ENCODE measurements at regions not wholly inside any gene's neighbourhood (a gene's known extent, or its start where the extent isn't known, plus 50 kb on each side); places are given as distances from the start of the nearest gene placed in this dataset.

GRCh38 chr11:130588471-130588870, 140.0 kb downstream of the ADAMTS15 start:
- no peak for DNase-seq

GRCh38 chr11:130592056-130592455, 143.6 kb downstream of the ADAMTS15 start:
- no peak for DNase-seq

- DNase-seq: no peak
These were observed 144.6 kb downstream of the ADAMTS15 start for GRCh38 chr11:130593064-130593463.

- no peak for DNase-seq
These were observed 150.0 kb downstream of the ADAMTS15 start for GRCh38 chr11:130598433-130598832.

DNA sequence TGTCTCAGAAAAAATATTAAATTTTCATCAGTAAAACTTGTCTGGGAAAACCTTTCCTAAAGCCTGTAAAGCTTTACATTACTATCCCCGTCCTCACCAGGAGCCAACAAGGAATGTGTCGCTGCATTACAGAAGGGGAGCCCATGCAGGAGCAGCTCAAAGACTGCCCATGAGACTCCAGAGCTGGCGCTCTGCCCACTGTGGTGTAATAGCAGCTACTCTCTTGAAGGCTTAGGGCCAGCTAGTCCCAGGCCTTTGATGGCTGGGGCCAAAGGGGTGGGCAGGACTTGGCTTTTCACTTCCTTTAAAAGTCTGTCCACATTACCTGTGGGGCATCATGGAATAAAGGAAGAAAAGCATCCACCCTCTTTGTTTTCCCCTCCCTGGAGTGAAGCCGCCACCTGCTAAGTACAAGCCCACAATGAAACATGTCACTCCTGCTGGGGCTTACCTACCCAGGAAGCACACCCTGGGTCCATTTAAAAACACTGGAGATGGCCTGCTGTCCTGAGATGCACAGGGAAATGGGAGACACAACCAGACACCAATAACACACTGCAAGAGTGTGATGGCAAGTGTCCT, 150.7 kb downstream of the ADAMTS15 start:
- DNase-seq: no peak

DNA sequence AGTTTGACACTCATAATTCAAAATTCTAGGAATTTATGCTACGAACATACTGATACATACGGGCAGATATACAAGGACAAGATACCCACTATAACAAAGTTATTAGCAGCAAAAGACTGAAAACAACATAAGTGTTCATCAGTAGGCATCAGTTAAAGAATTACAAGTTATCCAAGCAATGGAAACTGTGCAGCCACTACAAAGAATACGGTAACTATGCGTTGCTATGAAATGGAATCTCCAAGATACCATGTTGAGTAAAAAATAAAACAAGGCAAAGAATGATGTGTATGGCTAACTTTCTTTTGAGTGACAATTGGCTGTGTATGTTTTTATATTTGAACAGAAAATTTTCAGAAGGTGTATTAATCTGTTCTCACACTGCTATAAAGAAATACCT, 151.7 kb downstream of the ADAMTS15 start:
- DNase-seq: no peak

GRCh38 chr11:130600616-130601015, 152.2 kb downstream of the ADAMTS15 start:
- DNase-seq: no peak

DNA sequence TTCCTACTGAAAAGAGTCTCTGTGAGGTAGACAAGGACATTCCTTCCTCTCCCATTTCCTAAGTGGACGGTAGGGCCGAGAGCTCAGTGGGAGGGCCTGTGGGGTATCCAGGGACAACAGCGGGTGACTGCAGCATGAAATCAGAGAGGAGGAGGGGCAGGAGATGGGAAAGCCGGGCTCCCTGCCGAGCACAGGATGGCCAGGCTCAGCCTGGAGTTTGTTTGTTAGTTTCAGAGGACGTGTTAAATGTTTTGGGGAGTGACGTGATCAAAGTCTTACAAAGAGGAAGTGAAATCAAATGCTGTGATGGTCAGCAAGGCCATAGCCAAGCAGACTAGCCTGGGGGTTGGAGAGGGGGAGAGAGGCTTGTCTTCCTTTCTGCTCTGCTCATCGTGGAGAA, 152.7 kb downstream of the ADAMTS15 start:
- no peak for DNase-seq

DNA sequence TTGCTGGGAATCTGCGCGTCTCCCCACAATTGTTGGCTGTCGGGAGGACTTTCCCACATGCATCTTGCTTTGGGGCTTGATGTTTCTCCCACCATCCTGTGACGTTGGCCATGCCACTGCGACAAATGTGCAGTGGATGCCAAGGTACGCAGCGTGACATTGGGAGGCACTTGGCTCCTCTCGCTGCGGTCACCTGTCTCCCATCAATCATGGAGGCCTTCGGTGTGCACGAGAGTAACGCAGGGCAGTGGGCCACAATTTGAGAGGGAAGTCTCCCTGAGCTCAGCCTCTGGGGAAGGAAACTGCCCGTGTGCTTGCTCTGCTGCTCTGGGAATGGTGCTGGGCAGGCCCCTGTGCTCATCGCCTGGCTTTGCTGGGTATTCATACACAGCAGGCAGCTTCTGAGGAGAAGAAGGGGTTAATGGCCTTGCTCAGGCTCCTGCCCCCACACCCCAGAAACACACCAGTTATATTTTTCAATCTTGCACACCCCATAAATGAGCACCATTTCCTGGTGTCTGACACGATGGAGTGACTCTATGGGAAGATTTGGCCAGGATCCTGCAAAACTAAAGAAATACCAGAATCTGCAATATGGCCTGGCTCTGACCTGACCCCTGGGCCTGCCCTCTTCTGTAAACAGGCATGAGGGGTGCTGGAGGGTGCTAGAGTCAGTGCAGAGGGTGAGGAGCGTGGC, 153.5 kb downstream of the ADAMTS15 start:
- no peak for DNase-seq

DNA sequence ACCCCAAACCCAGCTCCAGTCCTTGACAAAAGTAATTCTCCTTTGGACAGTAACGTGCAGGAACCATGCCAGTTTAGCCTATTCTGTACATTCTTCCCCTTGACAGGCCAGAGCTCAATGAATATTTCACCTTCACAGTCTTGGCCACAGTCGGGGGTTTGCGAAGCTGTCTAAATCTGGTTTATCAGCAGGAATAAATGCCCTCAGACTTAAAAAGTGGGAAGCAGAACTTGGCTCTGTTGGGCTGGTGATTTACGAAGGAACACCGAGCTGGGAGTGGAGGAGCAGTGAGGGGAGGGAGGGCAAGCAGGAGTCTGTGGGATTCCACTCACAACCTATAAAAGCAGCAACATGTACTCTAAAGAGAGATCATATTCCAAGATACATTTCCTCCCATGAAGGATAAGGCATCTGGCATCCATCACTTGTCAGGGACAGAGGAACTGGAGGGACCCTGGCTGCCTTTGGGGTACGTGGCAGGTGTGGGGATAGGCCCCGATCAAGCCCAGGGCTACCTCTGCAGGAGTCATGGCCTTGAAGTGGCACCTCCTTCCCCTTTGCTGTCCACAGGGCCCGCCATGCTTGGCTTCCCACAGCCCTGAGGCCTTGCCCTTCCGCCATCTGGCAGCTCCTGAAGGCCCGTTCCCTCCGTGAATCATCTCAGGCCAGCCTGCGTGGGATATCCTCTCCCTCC, 154.3 kb downstream of the ADAMTS15 start:
- no peak for DNase-seq

GRCh38 chr11:130603335-130603906, 155.0 kb downstream of the ADAMTS15 start:
- no peak for DNase-seq

- DNase-seq: no peak
These were observed 156.2 kb downstream of the ADAMTS15 start for GRCh38 chr11:130604606-130605005.

- no peak for DNase-seq
These were observed 157.7 kb downstream of the ADAMTS15 start for GRCh38 chr11:130606178-130606577.

DNA sequence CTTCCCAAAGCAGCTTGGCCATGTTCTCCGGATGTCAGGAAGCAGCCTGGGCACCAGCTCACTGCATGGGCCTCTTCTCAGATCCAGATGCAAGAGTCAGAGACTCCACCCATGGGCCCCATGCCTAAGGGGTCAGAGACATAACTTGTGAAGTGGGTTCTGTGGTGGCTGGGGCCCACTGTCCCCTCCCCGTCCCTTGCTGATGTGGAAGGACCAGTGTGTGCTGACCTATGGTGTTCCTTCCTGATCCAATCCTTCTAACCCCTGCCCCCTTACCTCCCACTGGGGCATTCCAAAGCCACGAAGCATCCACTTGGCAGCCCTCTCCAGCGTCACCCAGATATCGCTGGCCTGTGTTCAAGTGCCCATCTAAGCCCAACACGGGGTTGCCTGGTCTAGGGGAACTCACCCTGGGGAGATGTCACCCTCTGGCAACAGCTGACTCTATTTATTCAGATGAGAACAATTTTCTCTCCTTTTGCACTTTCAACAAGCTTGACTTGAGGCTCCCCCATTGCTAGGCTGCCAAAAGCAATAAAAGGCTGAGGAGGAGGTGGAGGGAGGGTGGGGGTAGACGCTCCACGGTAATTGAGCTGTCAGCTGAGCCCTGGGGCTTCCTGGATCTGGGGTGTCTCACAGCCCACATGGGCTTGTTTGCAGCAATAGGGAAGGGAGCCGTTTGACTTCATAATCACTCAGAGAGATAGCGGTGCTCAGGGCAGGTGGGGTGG, 158.5 kb downstream of the ADAMTS15 start:
- no peak for DNase-seq

DNA sequence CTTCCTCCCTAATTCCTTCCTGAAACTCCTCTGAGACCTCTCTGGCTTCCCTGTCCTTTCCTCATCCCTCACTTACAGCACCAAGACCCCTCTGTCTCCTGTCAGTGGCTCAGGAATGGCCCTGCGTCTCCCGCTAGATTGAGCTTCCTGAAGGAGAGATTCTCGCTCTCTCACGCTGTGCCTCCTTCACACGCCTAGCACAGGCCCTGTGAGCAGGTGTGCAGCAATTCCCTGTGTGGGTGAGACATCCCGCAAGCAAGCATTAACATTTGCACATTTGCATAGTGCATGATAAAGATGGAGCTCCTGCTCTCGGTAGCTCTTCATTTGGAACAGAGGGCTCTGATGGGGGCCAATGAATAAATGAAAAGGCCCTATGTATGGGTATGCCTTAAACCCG, 159.8 kb downstream of the ADAMTS15 start:
- DNase-seq: no peak

DNA sequence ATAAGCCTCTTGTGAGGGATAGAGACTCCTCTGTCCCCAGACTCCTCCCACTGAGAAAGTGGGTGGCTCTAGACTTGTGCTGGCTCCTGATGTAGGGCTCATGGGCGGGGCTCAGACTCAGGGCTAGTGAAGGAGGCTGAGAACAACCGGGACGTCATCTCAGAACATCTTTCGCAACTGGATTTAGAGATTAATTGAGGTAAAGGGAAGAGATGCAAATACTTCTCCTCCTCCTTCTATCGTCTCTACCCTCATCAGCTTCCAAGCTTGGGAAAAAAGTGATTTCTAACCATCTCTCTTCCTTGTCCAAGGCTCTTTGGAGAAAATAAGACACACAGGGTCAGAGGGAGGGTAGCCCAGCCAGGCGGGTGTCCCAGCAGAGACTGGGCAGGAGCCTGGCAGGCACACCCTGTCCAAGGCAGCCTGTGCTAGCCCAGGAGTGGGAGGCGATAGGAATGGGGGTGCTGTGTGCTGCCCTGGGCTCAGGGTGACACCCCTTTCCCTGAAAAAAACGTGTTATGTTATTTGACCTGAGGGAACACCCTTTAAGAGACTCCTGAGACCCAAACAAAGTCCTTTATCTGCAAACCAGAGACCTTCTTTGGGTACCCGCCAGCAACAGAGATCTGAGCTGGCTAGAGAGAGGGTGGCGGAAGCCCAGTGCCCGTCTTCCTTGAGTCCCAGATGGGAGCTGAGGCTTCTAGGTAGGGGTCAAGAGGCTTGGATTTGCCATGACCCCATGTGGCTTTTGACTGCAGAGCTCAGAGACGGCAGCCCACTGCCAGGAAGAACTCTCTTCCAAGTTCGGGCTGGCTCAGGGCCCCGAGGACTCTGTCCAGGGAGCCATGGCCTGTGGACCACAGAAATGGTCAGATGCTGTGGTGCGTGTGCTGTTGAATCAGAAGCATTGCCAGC, 160.9 kb downstream of the ADAMTS15 start:
- no peak for DNase-seq

DNA sequence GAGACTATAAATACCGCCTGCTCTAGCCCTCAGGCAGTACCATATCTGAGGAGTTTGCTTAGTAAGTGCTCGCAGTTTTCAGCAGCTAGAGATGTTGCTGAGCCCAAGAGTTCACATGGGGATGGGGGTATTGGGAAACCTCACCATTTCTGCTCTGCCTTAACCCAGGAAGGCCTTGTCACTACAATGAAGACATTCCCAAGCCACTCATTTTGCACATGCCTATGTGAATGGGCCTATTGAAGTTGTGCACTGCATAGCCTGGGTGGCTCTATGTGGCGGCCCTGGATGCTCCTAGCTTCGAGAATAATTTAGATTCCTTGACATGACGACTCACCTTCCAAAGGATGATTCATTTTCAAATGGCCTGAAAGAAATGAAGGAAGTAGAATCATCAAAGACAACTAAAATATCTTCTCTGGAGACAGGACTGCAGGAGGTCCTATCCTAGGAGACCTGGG, 163.4 kb downstream of the ADAMTS15 start:
- no peak for DNase-seq

- no peak for DNase-seq
These were observed 163.9 kb downstream of the ADAMTS15 start for GRCh38 chr11:130612291-130612851.

DNA sequence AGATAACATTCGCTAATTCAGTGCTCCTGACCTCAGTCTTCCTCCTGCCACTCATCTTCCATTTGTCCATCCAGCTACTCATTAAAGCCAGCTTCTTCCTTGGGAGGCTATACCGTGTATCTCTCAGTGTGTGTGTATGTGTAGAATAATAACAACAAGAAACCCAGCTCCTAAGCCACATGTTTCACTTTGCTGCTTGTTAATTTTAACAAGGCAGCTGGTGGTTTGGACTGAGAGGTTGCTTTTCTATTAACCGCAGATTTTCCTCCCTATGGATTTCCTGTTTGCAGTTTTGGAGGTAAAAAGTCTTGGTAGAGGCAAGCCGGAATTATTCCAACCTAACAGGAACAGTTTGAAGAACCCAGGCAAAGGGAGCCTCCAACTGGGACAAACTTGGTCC, 165.0 kb downstream of the ADAMTS15 start:
- DNase-seq: no peak

GRCh38 chr11:130614591-130614990, 166.1 kb downstream of the ADAMTS15 start:
- DNase-seq: no peak

- no peak for DNase-seq
These were observed 167.1 kb downstream of the ADAMTS15 start for GRCh38 chr11:130615561-130615960.

DNA sequence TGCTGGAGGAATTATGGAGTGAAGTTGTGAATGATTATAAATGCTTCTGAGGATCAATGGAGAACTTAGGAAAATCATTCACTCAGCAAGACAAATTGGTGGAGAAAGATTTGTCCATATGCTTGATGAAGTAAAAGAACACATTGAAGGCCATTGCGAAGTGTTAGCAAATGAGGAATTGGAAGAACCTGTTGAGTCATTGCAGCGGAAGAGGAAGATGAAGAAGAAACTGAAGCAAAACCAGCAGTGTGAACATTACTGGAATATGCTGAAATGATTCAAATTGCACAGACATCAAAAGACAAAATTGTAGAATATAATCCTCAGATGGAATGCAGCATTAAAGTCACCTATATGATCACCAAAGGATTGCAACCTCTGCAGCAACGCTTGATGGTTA, 168.1 kb downstream of the ADAMTS15 start:
- no peak for DNase-seq
